Amygdala (tissue), 56 donors: ENCODE measurements at regions not wholly inside any gene's neighbourhood (a gene's known extent, or its start where the extent isn't known, plus 50 kb on each side); places are given as distances from the start of the nearest gene placed in this dataset.

Source experiments
- DNase-seq, 56 donors: peaks; one replicate each; lab custom pipeline; 2025; lab: John Stamatoyannopoulos, UW

DNA sequence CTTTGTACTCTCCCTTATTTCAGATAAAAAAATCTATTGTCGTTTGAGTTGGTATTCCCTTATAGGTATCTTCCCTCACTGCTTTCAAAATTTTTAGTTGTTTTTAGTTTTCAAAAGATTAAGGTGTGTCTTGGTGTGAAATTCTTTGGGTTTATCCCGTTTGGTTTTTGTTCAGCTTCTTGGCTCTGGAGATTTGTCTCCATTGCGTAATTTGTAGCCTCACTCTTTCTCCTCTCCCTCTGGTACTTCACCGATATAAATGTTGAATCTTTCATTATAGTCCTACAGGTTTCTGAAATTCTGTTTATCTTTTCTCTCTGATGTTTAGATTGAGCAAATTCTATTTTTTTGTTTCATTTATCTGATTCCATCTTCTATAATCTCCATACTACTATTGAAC, 113.8 kb upstream of the HS6ST1 start:
- no peak for DNase-seq

DNA sequence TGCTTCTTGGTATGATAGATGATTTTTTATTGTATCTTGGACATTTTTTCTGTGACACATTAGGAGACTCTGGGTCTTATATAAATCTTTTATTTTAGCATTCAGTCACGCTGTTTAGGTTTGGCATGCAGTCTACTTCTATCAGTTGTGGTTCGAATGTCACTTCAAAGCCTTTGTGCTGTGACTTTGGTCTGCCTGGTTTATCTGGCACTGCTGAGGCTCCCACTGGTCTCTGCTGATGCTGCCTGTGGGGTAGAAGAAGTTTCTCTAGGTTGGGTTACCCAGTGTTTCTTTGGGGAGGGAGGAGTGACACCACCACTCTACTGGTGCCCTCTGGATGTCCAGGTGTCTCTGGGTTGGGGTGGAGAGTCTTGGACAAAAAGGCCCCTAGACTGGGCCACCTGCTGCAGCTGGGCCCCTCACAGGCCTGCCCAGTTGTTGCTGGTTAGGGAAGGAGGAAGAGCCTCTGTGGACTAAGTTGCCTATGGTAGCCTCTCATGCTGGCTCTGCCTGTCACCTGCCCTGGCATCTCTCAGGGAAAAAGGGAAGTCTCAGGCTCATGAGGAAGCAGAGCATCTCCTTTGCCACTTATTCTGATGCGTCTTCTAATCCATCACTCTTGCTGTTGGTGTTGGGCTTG, 115.4 kb upstream of the HS6ST1 start:
- DNase-seq = no peak

DNA sequence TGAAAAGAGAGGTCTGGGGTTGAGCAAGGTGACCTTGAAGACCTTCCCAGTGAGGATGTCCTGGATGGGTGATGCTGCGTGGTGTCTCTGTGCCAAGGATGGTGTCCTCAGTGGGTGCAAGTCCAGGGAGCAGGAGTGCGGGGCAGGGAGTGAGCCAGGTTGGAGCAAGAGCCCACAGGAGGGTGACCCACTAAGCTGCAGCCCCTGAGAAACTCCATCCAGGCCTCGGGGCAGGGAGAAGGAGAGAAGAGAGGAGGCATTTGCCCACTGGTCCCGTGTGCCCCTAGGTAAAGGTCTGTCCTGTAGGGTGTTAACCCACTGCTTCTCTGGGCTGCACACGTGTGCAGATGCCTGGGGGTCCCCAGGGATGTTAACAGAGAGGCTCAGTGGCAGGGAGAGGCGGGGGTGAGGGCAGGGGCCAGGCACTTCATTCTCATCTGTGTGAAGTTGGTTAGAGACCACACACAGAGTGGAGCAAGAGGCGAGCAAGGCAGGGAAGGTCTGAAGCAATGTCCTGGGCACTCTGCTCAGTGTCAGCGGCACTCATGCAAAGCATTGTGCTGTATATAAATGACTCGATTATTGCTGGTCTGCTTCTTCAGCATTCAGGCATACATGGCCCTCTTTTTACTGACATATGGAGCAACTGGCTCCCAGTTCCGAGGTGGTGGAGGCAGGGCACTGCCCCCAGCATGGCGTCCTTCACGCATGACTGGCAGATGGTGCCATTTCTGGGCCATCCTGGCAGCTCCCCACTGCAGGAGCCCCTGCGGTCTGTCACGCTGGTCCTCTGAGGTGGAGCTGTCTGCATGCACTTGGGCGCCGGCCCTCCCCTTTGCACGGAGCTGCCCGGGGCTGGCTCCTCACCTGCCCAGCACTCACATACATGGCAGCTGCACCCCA, 117.2 kb upstream of the HS6ST1 start:
- no peak for DNase-seq

DNA sequence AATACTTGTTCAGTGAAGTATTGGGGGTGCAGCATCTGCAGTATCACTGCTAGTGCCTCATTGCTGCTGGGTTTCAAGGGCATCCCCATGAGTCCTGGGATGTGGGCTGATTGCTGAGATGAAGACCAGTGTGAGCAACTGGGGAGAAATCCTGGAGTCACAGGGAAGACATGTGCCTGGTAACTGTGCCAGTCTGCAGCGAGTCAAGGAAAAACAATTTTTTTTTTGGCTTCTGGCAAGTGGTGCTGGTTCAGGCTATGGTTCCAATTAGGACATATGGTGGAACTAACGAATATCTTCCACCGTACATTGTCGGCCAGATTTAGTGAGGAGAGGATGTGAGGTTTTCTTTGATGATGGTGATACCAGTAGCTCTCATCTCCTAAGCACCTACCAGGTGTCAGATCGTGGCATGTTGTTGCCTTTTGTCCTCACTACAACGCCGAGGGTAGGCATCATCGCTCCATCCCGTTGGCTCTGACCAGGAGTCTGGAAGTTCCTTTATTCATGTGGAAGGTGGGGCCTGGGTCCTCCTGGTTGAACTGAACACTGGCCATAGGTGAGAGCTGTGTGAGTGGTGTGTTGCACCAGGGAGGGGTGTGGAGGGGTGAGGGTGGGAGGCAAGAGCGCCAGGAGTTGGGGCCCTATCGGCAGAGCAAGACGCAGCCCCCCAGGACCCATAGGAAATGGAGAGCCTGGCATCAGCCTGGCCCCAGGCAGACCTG, 118.0 kb upstream of the HS6ST1 start:
- DNase-seq = no peak

DNA sequence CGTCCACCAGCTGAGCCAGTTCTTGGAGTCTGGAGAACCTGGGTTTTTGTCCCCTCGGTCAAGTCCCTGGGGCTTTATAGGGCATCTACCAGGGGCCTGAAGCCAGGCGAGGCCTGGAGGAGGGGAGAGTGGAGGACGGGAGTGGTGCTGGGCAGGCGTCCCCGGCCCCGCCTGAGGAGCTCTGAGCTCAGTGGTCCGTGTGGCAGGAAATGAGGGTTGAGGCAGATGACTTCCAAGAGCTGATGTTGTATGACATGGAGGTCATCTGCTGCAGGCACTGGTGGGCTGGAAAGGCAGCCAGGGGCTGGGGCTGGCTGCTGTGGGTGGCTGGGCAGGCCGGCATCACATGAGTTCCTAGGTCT, 118.5 kb upstream of the HS6ST1 start:
- DNase-seq = no peak

DNA sequence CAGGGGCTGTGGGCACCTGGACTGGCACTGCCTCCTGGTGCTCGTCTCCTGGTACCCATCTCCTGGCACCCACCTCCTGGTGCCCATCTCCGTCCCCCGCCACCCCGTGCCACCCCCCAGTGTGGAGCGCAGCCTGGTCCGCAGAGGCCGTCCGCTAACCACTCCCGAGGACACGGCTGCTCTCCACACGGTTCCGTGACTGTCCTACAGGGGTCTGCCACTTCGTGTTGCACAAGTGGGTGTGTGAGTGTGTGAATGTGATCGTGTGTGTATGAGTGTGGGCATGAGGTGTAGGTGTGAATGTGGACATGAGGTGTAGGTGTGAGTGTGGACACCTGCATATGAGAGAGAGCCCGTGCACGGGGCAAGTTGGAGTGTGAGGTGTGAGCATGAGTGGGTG, 119.4 kb upstream of the HS6ST1 start:
- DNase-seq = no peak

DNA sequence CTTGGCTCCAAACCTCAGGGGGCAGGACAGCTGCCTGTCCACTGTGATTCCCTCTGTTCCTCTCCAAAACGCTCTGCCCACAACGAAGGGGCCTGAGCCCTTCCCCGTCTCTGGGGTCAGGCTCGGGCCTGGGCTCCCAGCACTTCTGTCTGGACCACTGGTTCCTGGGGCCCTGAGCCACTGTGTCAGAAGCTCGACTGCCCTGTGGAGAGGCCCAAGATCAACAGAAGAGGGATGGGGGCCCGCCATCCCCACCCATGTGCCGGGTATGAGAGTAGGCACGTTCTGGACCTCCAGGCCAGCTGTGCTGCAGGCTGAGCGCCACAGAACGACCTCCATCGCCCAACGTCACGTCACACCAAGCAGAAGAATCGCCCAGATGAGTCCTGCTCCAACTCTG, 119.9 kb upstream of the HS6ST1 start:
- DNase-seq = no peak

DNA sequence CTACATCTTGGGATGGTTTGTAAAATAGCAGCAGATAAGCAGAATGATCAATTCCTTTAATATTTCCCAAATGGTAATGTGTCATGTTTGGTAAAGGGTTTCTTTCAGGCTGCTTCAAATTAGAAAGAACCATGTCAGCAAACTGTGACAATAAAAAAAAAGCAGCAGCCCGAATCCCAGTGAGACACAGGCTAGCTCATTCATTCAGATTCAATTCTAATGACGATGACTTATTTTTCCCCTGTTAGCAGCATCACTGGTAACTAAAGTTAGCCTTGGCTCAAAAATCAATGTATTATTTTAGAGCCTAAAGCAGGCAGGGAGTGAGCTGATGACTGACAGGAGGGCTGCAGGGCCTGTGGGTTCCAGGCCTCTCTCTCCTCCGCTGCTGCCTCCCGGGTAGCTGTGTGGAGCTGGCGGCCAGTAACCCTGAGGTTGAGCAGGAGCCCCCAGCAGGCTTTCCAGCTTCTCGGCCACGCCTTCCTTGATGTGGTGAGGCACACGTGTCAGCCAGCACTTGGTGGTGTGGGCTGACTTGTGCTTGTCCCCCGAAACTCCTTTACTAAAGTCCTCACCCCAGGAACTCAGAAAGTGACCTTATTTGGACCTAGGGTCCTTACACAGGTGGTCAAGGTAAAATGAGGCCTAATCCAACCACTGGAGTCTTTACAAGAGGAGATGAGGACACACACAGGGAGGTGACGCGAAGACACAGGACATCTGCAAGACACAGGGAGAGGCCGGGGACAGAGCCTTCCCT, 120.5 kb upstream of the HS6ST1 start:
- no peak for DNase-seq

DNA sequence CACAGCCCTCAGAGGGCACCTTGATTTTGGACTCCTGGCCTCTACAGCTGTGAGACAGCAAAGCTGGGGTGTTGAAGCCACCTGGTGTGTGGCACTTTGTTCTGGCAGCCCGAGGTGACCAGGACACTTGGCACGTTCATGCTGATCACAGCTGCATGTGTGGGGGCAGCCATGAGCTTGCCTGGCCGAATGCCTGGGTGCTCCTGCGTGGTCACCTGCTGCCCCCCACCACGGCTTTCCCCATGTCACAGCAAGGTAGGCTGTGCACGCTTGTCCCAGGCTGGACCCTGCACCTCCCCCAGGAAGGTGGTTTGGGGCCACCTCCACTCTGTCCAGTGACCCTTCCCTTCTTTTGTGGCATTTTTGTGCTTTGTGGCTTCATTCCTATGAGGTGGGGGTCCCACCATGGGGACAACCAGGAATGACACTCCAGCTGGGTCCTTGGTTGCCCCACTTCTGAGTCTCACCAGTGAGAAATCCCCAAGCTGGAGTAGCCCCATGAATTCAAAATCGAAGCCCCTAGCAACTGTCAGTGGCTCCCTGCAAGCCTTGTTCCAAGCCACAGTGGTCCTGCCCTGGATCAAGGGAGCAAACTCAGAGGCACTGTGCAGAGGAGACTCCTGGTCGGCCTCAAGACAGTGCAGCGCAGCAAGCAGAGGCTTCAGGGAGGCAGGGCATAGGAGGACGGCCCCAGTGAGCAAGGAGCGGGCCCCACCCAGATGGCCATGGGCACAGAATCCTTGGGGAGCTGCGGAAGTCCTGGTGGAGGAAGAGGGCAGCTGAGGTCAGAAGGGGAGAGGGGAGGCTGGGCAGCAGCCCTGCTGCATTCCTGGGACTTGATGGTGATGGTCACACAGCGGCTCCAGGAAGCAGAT, 121.4 kb upstream of the HS6ST1 start:
- DNase-seq = no peak

DNA sequence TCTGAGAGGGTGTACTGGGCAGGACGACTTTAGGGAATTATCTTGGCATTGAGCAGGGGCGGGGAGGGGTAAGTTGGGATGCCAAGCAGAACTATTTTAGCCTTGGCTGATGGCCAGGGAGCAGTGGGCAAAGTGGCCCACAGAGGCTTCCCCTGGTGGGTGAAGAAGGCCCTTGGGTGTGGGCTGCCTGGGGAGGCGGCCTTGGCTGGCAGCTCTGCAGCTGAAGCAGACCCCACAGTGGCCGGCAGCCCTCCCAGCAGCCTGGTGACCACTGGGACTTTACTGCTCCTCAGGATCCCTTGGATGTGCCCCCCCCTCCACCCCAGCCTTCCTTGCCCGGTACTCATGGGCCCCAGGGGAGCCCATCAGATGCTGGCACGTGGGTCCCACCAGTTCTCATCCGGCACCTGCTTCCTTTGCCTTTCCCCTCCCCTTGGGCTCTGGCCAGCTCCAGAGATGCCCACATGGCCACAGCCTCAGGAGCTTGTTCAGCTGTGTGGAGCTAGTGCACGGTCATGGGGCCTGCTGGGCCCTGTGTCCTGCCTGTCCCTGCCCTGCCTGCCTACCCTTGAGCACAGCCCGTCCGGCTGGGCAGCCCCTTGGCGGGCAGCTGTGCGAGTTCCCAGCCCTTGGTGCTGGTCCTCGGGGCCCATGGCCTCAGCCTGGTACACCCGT, 122.1 kb upstream of the HS6ST1 start:
- no peak for DNase-seq

DNA sequence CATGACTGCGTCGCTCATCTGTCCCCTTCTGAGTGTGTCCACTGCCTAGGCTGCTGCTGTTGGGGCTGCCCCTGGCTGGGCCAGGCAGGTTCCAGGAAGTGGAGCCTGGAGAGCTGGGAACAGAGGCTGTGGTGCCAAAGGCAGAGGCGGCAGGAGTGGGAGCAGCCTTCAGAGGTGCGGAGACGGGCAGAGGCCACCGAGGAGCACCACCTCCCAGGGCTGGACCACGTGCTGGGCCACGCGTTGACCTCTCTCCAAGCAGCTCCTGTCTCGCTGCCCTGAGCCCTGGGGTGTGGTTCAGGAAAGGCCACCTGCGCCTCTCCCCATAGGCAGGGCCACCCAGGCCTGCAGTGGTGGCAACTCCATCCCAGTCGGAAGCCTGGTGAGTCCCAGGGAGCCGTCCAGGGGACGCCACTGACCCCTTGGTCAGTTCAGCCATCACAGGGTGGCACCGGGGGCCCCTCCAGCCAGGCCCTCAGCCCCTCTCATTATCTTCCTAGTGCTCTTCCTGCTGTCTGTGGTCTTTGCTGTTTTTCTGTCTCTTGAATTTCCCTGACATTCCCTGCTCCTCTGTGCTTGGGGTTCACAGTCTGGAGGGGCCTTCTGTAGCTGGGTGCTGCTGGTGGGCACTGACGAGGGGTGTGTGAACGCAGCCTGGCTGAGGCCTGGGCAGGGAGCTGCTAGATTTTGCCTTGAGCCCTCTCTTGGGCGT, 122.8 kb upstream of the HS6ST1 start:
- no peak for DNase-seq

DNA sequence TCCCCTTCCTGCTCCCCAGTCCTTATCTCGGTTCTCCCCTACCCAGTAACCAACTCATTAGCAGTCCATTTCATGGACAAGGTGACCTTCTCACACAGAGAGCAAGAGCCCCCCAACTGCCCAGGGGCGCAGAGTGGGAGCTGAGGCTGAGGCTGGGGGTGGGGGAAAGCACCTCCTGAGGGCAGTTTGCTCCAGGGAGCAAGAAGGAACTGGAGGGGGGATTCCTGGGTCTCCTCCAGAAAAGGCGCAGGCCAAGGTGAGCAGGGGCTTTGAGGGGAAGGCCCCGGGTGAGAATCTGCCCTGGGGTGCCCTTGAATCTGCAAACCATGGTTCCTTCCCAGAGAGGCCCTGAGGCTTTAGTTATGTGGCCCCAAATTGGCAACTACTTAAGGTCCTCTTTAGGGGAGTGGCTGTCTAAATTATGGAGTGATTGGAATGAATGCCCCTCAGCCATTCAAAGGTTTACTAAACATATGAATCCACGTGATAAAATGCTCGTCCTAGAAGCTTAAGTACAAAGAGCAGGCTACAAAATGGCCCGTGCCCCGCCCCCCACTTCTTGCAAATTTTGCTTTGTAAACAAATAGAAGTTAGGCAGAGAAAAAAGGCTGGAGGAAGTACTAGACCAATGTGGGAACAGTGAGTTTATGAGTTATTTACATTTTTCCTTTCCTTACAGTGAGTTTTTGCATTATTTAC, 123.5 kb upstream of the HS6ST1 start:
- no peak for DNase-seq

DNA sequence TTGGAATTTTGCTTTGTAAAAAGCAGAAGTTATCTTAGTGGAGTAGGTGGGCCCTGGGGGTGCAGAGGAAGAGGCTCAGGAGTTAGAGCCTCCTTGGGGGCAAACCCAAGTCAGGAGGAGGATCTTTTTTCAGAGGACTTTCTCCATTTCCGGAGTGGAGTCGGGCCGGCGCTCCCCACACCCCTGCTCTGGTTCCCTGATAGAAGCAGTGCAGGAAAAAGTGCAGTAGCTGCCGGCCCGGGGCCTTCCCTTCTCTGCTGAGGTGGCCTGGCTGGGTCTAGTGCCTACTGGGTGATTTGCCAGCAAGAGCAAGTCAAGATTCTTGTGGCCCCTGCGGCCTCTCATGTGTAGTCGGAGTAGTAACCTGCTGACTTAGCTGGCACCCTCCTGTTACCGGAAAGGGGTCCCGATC, 124.2 kb upstream of the HS6ST1 start:
- DNase-seq = no peak

DNA sequence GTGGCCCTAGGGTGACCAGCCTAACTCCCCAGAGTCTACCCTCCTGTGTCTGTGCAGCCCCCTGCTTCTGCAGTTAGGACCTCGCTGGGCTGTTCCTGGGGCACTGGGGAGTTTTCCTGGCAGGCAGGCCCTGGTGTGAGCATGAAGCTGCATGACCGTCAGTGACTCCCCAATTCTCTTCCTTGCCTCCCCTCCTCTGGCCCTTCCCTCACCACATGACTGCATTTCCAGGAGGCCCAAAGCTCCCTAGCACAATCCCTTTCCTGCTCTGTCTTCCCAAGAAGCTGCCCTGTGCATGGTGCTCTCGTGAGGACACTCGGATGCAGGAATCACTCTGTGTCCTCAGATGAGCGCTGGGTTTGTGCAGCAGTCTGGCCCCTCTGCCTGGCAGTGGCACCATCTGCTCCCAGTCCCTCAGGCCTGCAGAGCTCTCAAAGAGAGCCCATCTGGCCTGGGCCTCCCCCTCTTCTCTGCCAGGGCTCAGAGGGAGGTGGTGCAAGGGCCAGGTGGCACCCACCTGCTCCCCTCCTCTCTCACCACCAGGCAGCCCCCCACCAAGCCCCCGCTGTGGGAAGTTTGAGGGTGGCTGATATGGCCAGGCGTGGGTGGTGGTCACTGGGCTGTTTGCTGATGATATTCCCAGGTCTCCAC, 125.6 kb upstream of the HS6ST1 start:
- DNase-seq = no peak

DNA sequence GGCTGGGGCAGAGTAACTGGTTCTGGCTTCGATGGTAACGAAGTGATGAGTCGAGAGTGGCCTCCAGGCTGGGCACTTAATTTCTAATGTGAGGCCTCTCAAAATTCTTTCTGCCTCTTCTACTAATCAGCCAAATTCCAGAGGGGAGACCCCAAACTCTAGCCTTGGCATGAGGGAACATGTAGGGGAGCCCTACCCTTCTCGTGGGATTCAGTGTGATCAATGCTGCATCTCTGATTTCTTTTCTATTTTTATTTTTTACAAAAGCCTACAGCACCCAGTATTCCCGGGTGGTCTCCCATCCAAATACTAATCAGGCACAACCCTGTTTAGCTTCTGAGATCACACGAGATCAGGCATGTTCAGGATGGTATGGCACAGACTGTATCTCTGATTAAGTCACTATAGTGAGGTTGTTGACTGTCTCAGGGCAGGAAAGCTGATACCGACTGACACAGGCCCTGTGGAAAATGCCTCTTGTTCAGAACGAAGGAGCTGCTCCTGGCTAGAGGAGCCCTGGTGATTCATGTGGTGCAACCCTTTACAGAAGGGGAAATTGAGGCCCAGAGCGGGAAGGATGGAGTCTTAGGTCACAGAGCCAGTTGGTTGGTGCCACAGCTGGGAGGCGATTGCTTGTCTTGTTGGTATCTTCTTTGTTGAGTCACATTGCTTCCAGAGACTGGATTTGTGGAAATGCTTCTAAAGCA, 126.3 kb upstream of the HS6ST1 start:
- no peak for DNase-seq

DNA sequence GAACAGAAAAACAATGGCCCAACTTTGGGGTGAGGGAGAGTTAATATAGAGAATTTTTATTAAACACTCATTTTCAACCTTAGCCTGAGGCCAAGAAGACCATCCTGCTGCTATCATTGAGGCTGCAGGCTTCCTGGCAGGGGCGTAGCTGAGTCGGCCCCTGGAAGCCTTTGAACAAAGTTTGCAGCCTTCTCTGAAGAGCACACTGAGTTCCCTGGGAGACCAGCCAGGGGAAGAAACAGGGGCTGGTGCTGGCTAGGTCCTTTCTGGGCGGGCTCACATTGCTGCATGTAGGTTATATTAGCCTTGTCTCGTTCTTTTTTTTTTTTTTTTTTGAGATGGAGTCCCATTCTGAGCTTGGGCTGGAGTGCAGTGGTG, 126.8 kb upstream of the HS6ST1 start:
- DNase-seq = no peak
